HL-60 (cell line): ENCODE measurements at regions not wholly inside any gene's neighbourhood (a gene's known extent, or its start where the extent isn't known, plus 50 kb on each side); places are given as distances from the start of the nearest gene placed in this dataset.

Experiments
- DNase-seq, 2 experiments: peaks; one replicate each; pipeline ENCODE4 v3.0.0-alpha.2; 2010 to 2020; ENCODE audit warnings: low read depth in 1 of 2, low spot score in 1 of 2
- H3K27ac ChIP-seq: fragments of 250-450 bp; sonication (Bioruptor Pico); replicated peaks from 2 replicates; pipeline ENCODE4 v1.5.1; 2020; ENCODE audit warnings: mild to moderate bottlenecking, moderate library complexity
- H3K27me3 ChIP-seq: fragments of 250-450 bp; sonication (Bioruptor Pico); 2 replicates; pipeline ENCODE4 v1.5.1; 2021; ENCODE audit warnings: mild to moderate bottlenecking, moderate library complexity; ENCODE audit not compliant: insufficient read depth, poor library complexity, severe bottlenecking
- H3K4me3 ChIP-seq: replicated peaks from 2 replicates; pipeline ENCODE4 v1.5.1; 2011; ENCODE audit warnings: mild to moderate bottlenecking, control low read depth, low read length; ENCODE audit not compliant: insufficient read depth
- GABPA ChIP-seq: IDR thresholded peaks from 2 replicates; pipeline ENCODE4 v1.6.1; 2012; ENCODE audit warnings: low read depth
- POLR2AphosphoS5 ChIP-seq: IDR thresholded peaks from 2 replicates; pipeline ENCODE4 v1.6.1; 2012; ENCODE audit warnings: low read depth
- SPI1 ChIP-seq: IDR thresholded peaks from 2 replicates; pipeline ENCODE4 v1.6.1; 2012; ENCODE audit warnings: low read depth, mild to moderate bottlenecking, borderline replicate concordance
- TF ChIP-seq, protein P1 (sequence below): IDR thresholded peaks from one replicate; pipeline ENCODE4 v1.5.1; 2011; ENCODE audit warnings: low read length, control low read depth, inconsistent platforms; ENCODE audit not compliant: insufficient read depth
- TF ChIP-seq, protein P2 (sequence below): IDR thresholded peaks from 2 replicates; pipeline ENCODE4 v1.6.1; 2012; ENCODE audit warnings: low read depth; ENCODE audit not compliant: insufficient replicate concordance

DNA sequence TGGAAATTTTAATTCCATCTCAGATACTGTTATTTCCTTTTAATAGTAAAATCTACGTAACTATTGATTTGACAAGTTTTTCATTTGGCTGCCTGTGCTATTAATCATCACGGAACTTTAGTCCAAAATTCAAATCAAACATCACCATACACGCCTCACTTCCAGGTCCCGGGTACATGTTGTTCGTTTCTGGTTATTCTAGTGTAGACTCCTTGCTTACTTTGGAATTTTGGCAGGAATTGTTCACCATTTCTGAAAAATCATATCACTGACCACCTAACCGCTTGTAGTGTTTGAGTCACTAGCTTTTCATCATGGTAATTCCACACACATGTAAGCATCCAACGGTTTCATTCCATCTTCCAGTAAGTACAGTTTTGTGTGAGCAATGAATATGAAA lies 98.0 kb upstream of the NHSL1 start:
- Histone ChIP-seq H3K27me3 (no peaks in the 10 kb centered on the region), H3K27ac (no peak overlapping the region), H3K4me3 (no peak overlapping the region)
- no peak for TF ChIP-seq GABPA
- TF ChIP-seq SPI1 = no peak
- TF ChIP-seq, protein P1, sequence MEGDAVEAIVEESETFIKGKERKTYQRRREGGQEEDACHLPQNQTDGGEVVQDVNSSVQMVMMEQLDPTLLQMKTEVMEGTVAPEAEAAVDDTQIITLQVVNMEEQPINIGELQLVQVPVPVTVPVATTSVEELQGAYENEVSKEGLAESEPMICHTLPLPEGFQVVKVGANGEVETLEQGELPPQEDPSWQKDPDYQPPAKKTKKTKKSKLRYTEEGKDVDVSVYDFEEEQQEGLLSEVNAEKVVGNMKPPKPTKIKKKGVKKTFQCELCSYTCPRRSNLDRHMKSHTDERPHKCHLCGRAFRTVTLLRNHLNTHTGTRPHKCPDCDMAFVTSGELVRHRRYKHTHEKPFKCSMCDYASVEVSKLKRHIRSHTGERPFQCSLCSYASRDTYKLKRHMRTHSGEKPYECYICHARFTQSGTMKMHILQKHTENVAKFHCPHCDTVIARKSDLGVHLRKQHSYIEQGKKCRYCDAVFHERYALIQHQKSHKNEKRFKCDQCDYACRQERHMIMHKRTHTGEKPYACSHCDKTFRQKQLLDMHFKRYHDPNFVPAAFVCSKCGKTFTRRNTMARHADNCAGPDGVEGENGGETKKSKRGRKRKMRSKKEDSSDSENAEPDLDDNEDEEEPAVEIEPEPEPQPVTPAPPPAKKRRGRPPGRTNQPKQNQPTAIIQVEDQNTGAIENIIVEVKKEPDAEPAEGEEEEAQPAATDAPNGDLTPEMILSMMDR = no peak
- TF ChIP-seq, protein P2, sequence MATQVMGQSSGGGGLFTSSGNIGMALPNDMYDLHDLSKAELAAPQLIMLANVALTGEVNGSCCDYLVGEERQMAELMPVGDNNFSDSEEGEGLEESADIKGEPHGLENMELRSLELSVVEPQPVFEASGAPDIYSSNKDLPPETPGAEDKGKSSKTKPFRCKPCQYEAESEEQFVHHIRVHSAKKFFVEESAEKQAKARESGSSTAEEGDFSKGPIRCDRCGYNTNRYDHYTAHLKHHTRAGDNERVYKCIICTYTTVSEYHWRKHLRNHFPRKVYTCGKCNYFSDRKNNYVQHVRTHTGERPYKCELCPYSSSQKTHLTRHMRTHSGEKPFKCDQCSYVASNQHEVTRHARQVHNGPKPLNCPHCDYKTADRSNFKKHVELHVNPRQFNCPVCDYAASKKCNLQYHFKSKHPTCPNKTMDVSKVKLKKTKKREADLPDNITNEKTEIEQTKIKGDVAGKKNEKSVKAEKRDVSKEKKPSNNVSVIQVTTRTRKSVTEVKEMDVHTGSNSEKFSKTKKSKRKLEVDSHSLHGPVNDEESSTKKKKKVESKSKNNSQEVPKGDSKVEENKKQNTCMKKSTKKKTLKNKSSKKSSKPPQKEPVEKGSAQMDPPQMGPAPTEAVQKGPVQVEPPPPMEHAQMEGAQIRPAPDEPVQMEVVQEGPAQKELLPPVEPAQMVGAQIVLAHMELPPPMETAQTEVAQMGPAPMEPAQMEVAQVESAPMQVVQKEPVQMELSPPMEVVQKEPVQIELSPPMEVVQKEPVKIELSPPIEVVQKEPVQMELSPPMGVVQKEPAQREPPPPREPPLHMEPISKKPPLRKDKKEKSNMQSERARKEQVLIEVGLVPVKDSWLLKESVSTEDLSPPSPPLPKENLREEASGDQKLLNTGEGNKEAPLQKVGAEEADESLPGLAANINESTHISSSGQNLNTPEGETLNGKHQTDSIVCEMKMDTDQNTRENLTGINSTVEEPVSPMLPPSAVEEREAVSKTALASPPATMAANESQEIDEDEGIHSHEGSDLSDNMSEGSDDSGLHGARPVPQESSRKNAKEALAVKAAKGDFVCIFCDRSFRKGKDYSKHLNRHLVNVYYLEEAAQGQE = no peak
- TF ChIP-seq POLR2AphosphoS5 = no peak
- DNase-seq = no peak

DNA sequence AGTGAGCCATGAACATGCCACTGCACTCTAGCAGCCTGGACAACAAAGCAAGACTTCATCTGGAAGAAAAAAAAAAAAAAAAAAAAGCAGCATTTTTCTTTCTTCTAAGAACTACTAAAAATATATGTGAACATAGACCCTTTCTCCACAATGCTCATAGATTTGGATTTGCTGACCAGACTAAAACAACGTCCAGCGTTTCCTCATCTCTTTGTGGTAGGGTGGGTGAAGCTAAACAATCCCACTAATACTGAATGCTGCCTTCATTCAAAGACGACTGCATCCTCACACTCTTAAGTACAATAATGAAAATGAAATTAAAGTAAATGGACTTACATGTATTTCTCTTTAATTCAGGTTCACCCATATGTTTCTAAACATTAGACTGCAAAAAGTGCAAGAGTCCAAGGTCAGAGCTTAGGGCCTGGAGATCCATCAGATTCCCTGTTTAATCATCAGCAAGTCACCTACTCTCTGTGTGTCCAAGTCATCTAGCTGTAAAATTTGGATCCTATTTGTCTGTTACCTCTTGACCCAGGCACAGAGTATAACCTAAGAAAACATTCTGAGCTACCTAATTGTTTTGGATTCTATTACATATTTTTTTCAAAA lies 99.4 kb upstream of the NHSL1 start:
- no peak overlapping the region for H3K27ac ChIP-seq
- H3K27me3 ChIP-seq = peaks cover 2% of the 10 kb centered on the region
- TF ChIP-seq SPI1 = no peak
- DNase-seq = no peak
- no peak overlapping the region for H3K4me3 ChIP-seq

DNA sequence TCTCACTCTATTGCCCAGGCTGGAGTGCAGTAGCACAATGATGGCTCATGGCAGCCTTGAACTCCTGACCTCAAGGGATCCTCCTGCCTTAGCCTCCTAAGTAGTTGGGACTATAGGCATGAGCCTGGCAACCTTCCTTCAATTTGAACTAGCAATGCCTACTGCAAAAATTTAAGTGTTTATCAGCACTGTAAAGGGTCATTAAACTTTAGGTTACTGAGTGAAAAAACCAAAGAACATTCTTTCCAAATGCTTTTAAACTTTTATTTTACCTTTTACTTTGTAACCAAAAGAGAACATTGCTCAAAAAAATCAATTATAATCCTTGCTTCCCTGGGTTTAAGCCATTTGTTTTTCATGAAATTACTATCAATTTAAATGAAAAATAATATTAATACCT lies 101.0 kb upstream of the NHSL1 start:
- no peak for DNase-seq
- TF ChIP-seq SPI1 = no peak
- no peak overlapping the region for H3K27ac ChIP-seq

DNA sequence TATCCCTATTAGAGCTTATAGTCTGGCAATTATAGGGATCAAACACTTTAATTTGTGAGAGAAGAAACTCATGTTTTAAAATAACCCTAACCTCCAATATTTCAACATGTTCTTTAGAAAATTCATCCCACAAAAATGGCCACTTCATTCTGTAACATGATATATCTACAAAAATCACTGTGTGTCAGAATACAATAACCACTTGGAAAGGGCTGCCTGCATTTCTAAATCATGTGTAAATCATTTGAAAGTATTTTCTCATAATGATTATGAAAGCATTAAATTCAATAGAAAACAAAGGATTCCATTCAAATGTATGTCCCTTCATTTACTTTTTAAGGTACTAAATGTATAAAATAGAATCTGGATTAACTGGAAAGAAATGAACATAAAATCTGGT lies 101.4 kb upstream of the NHSL1 start:
- Histone ChIP-seq H3K27me3 (peaks cover 2% of the 10 kb centered on the region), H3K27ac (no peak overlapping the region), H3K4me3 (no peak overlapping the region)
- no peak for DNase-seq
- TF ChIP-seq, protein P1 = no peak
- no peak for TF ChIP-seq SPI1
- TF ChIP-seq GABPA = no peak
- TF ChIP-seq, protein P2 = no peak
- no peak for TF ChIP-seq POLR2AphosphoS5

More for the DNA sequence above, 101.0 kb upstream of the NHSL1 start:
- H3K4me3 ChIP-seq = no peak overlapping the region
- peaks cover 2% of the 10 kb centered on the region for H3K27me3 ChIP-seq

DNA sequence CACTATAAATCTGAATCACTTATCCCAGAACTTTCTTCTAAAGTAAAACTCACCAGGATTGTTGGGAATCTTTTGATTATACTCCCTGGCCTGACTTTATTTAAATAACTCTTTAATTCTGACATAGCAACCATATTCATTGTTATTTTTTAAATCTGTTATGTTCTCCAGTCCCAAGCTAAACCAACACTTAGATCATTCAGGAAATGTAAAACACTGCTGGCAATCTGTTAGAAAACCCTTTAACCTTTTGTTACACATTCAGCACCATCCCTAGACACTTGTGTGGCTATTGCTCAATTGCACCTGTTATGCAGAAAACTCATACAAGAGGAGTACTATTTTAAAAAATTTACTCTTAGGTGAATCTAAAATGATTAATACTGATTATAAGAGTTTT lies 101.8 kb upstream of the NHSL1 start:
- Histone ChIP-seq H3K27ac (no peak overlapping the region), H3K27me3 (peaks cover 2% of the 10 kb centered on the region), H3K4me3 (no peak overlapping the region)
- TF ChIP-seq SPI1 = no peak
- TF ChIP-seq, protein P2 = no peak
- TF ChIP-seq POLR2AphosphoS5 = no peak
- no peak for TF ChIP-seq GABPA
- TF ChIP-seq, protein P1 = no peak
- DNase-seq = no peak
